Superior temporal gyrus (tissue), 1 donor: ENCODE measurements at regions not wholly inside any gene's neighbourhood (a gene's known extent, or its start where the extent isn't known, plus 50 kb on each side); places are given as distances from the start of the nearest gene placed in this dataset.

Source experiments
- DNase-seq: peaks from one replicate; pipeline ENCODE4 v3.0.0-alpha.2; 2016; ENCODE audit errors: extremely low spot score

DNA sequence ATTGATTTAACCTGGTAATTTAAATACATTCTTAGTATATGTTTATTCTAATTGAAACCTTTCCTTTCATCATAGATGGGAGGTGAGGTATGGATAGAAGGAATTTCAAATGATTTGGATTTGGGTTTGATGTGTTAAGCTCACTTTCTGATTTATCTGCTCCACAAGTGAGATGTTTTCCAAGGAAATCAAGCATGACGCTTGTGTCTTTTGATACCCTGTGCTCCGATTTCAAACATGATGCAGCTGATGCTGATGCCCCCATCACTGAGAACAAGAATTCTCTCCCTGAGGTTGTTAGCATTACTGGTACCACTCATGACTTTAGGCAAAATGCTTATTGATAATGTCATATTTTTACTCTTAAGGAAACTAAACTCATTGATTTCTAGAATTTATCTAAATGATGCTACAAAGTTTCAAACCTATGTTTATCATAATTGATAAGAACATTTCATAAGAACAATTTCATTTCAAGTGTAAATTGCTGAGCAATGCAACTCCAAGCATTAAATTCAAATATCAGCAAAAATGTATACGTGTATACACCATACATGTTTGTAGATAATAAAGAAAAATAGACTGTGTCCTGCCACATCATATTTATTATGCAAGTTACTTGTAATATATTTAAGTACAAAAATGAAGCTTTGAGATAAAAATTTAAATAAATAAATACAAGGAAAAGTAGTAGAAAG lies 75.5 kb upstream of the LRIG3 start:
- DNase-seq = no peak

DNA sequence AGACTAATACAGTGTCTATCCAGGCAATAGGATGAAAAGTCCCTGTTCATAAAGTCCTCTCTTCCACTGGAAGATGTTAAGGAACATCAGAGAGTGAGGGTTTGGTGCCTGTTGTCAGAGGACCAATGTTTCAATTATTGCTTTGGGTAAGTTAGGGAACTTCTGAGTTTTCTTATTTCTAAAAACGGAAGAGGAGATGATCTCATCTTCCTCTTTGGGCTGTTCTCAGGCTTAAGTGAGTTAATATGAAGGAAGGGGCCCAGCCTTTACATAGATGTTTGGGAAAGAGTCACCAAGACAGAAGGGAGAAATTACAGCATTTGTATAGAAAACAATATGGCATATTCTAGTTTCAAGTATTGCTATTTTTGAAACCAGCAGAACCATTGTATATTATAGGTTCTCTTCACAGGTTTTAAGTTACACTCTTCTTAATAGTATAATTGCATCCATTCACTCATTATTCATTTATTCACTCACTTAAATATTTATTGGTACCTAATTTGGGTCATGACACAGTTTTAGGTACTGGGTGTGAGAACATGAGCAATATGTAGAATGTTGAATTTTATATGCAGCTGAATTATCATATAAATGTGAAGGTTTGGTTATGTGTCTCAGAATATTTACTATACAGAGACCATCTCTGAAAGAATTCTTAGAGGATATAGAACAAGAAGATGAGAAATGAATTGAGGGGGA lies 68.5 kb upstream of the LRIG3 start:
- no peak for DNase-seq

DNA sequence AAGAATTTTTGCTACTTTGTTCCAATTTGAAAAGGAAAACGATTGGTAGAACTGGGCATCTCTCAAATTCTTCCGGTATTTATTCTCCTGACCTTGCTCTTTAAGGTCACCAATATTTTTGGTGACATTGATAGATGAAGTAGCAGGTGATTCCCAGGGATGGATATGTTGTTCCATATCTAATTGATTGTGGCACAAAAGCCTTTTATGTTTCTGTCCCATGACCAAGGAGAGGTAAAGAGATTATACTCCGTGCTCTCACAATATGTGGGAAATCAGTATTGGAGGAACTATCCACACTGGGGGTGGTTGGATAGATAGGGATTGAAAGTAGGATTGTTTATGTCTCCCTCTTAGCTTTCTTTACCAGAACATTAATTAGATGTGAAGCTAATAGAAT lies 61.7 kb upstream of the LRIG3 start:
- DNase-seq = no peak

DNA sequence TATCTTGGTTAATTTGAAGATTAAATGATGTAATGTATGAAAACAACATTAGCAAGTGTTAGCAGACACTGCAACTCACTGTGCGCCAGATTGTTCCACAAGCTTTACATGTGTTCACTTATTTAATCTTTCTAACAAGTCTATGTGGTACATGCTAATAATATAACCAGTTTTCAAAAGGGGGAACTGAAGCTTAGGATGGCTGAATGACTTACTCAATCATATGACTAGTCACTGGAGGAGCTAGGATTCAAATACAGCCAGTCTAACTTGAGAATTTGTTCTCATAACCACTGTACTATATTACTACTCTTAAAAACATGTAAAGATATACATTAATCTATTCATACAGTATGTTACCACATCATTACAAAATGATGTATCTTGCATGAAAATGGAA lies 60.5 kb upstream of the LRIG3 start:
- no peak for DNase-seq

DNA sequence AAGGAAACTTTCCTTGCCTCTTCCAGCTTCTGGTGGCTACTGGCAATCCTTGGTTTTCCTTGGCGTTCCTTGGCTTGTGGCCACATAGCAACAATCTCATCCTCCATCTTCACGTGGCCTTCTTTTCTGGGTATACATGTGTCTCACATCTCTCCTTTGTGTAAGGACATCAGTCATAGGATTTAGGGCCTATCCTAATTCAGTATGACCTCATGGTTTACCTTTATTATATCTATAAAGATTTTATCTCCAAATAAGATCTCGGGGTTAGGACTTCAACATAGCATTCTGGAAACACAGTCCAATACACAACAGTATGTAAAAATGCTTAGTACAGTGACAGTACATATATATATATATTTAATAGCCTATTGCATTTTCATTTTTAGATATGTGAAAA lies 58.4 kb upstream of the LRIG3 start:
- no peak for DNase-seq

DNA sequence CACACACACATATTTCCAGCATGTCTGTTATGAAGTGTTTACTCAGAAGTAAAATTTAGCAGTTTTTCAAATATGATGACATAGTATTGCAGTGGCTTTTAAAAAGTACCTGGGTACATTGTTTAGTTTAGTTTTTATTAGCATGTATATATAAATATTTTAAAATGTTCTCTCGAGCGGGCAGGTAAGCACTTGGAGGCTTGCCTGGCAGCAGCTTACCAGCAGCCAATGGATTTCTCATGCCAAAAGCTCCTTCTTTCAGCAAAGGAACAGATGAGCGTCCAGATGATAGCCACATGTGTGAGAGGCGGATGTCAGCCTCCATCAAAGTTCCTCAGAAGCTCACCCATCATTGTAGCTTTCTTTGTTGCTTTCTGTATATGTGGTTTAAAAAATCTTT lies 57.2 kb upstream of the LRIG3 start:
- DNase-seq = no peak

DNA sequence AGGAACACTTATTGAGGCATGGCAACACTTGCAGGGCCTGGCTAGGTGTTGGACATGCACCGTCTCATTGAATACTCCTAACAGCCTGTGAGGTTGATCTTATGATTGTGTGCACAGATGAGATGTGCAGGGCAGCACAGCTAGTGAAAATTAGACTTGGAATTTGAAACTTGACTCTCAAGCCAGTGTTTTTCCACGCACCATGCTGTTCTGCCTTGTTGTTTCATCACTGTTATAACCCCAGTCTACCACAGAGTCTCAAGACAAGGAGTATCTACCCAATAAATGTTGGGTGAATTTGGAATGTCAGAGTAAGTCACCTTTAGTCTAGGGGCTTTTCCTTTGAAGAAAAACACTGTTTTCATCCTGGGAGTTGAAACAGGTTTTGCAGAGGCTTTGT lies 55.8 kb upstream of the LRIG3 start:
- no peak for DNase-seq
